GM10266 (cell line): ENCODE measurements at regions not wholly inside any gene's neighbourhood (a gene's known extent, or its start where the extent isn't known, plus 50 kb on each side); places are given as distances from the start of the nearest gene placed in this dataset.
"Not testable (repeated sequence)": the region's sequence is repeated elsewhere in the genome, so short reads cannot be mapped to it uniquely, and the experiment has no call there.

ENCODE experiments used
- DNase-seq: peaks from one replicate; pipeline ENCODE4 v3.0.0; 2012; ENCODE audit errors: extremely low spot score
- TF ChIP-seq, protein P1 (sequence below): IDR thresholded peaks from 2 replicates; pipeline ENCODE4 v1.5.1; 2012; ENCODE audit warnings: mild to moderate bottlenecking, low read depth; ENCODE audit not compliant: control insufficient read depth, insufficient read depth; ENCODE audit errors: missing control alignments

DNA sequence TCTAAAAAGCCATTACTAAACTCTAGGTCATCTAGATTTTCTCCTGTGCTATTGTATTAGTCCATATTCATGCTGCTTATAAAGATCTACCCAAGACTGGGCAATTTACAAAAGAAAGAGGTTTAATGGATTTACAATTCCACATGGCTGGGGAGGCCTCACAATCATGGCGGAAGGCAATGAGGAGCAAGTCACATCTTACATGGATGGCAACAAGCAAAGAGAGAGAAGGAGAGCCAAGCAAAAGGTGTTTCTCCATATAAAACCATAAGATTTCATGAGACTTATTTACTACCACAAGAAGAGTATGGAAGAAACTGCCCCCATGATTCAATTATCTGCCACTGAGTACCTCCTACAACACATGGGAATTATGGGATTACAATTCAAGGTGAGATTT is 69.6 kb upstream of the CCDC6 start:
- DNase-seq: not testable (repeated sequence)

DNA sequence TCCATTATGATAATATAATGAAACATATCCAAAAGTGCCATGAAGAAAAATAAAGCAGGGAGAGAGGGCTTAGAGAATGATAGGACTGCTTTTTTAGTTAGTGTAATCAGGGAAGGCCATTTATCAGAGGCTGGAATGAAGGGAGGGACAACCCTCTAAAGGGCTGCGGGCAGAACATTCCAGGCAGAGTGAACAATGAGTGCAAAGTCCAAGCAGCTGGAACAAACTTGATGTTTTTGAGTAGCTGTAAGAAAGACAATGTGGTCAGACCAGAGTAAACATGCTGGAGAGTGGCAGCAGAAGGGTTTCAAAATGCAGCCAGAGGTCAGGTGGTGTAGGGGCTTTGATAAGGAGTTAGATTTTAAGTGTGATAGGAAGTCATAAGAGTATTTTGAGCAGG is 65.6 kb upstream of the CCDC6 start:
- TF ChIP-seq, protein P1, sequence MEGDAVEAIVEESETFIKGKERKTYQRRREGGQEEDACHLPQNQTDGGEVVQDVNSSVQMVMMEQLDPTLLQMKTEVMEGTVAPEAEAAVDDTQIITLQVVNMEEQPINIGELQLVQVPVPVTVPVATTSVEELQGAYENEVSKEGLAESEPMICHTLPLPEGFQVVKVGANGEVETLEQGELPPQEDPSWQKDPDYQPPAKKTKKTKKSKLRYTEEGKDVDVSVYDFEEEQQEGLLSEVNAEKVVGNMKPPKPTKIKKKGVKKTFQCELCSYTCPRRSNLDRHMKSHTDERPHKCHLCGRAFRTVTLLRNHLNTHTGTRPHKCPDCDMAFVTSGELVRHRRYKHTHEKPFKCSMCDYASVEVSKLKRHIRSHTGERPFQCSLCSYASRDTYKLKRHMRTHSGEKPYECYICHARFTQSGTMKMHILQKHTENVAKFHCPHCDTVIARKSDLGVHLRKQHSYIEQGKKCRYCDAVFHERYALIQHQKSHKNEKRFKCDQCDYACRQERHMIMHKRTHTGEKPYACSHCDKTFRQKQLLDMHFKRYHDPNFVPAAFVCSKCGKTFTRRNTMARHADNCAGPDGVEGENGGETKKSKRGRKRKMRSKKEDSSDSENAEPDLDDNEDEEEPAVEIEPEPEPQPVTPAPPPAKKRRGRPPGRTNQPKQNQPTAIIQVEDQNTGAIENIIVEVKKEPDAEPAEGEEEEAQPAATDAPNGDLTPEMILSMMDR: no peak
- DNase-seq: no peak

DNA sequence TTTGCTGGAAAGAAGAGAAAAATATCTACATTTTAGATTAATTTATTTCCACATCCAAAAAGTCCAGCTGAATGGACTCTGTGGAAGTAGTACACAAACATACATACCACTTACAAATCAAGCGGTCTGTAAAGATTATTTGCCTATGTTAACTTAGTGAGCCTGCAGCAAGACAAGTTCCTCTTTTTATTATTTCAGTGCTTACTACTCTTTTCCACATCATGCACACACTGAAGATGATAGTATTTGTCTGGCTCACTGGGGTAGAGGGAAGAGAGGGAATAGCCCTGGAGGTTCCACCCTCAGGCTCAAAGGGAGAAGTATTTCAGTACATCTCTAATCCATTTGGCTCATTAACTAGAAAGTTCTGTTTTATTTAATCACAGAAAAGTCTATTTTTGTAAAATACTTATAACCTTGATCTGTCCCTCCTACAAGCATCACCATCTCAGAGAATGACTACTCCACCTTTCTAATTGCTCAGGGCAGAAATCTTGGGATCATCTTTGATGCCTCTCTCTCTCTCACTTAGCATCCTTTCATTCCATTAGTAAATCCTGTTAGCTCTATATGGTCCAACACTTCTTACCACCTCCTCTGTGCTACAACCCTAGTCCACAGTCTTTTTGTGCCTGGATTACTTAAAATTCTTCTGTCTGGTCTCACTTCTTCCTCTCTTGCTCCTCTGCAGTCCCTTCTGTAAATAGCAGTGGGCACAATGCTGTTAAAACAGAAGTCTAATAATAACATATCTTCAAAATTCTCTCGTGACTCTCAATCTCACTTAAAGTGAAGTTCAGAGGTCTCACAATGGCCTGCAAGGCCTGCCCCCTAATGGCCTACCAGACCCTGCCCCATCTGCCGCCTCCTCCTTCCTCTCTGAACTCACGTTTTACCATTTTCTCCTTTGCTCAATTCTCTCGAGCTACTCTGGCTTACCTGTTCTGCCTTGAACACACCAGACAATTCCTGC is 64.3 kb upstream of the CCDC6 start:
- TF ChIP-seq, protein P1: peak; percentile 16

DNA sequence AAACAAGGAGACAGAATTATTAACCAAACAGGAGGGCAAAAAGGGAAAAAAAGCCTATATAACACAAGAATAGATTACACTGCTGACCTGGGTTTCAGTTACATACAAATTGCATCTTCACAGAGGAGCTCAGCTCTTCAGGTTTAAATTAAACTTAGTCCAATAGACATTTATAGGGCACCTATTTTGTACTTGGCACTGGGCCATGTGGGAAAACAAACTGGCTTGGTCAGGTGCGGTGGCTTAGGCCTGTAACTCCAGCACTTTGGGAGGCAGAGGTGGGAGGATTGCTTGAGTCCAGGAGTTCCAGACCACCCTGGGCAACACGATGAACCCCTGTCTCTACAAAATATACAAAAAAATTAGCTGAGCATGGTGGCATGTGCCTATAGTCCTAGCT is 62.3 kb upstream of the CCDC6 start:
- DNase-seq: no peak
- TF ChIP-seq, protein P1: no peak

More for the DNA sequence above, 64.3 kb upstream of the CCDC6 start:
- peak; percentile 15 for DNase-seq

DNA sequence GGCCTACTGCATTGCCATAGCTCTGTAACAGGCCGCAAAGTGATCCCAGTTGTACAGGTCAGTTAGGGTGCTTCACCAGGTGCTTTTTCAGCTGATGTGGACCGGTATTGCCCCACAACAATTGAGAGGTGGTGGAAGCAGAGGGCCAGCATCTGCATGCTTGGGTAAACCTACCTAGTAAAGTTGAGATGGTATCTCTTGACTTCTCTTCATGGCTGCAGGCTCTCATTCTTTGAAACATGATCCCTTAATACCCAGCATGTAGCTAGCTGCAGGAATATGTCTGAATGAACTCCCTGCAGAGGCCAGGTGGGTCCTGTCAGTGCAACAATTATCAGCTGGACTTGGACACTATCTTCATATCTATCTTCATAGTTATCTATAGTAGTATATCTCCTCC is 60.7 kb upstream of the CCDC6 start:
- TF ChIP-seq, protein P1: no peak
- no peak for DNase-seq

DNA sequence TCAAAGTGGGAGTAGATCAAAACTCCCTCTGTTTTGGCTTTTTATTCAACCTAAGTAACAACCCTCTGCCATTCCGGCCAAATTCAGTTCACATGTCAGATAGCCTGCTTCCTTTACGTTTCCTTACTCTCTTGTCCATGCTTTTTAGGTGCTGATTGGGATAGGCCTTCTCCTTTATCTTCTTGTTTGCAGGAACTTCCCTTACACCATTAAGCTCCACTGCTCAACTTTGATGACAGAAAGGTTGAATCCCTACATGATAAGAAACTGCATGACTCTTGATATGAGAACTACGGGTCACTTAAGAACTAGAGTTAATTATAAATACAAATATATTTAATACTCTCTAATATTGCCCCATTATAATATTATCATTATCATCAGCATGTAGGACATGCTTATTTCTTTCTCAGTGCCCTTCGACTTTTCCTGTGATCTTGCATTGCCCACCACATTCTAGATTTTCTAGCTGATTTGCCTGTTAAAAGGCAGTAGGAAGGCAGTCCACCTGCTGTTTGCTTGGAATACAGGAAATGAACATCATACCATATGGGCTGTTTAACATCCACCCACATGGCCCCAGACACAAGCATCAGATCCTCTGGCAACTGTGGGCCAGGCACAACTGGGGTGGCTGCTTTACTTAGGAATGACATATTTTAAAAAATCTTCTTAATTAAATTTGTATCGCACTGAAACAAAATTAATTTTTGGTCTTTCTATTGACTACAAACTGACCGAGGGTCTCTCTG is 59.7 kb upstream of the CCDC6 start:
- no peak for DNase-seq
- TF ChIP-seq, protein P1: no peak

DNA sequence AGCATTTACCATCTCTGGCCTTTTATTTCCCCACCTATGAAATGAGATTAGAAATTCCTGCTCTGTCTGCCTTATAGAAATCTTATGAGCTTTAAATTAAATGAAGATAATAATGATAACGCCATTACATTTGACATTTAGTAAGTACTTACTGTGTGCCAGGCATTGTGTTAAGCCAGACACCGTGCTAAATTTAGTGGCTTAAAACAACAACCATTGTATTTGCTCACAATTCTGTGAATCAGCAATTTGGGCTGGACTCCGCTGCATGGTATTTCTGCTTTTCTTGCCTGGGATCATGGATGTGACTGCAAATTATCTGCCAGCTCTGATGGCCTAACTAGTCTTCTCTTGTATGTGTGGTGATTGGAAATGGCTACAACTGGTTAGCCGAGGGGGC is 56.4 kb upstream of the CCDC6 start:
- DNase-seq: no peak
- TF ChIP-seq, protein P1: no peak
